CD4-positive, alpha-beta memory T cell (primary cell): ENCODE measurements at regions not wholly inside any gene's neighbourhood (a gene's known extent, or its start where the extent isn't known, plus 50 kb on each side); places are given as distances from the start of the nearest gene placed in this dataset.

Experiments used
- CTCF ChIA-PET: fragments of 350-600 bp; sonication (Branson Sonifier 250); formaldehyde crosslinking; loops from one replicate; lab custom pipeline; 2021; ENCODE audit warnings: inconsistent platforms; ENCODE audit not compliant: partially characterized antibody; lab: Charles Lee
- POLR2A ChIA-PET: fragments of 350-600 bp; sonication (Branson Sonifier 250); formaldehyde crosslinking; loops from one replicate; lab custom pipeline; 2021; ENCODE audit not compliant: partially characterized antibody; lab: Charles Lee
- DNase-seq, 5 donors: peaks; one replicate each; pipeline versions ENCODE4 v3.0.0 to v3.0.0-alpha.2; 2020 to 2022; ENCODE audit warnings: mixed read lengths in 1 of 5
- H3K27ac ChIP-seq: one replicate; pipeline ENCODE4 v1.7.0; 2013; ENCODE audit warnings: low read depth, low read length
- H3K27me3 ChIP-seq: 2 replicates; pipeline ENCODE4 v1.7.0; 2013; ENCODE audit warnings: mild to moderate bottlenecking, low read length, moderate library complexity; ENCODE audit not compliant: insufficient read depth
- H3K36me3 ChIP-seq: 2 replicates; pipeline ENCODE4 v1.7.0; 2013; ENCODE audit warnings: mild to moderate bottlenecking, low read length, moderate library complexity; ENCODE audit not compliant: insufficient read depth
- H3K4me1 ChIP-seq: 2 replicates; pipeline ENCODE4 v1.7.0; 2013; ENCODE audit warnings: mild to moderate bottlenecking, low read length, moderate library complexity; ENCODE audit not compliant: insufficient read depth
- H3K4me3 ChIP-seq, 2 donors: one replicate each; pipeline ENCODE4 v1.7.0; 2013; ENCODE audit warnings: low read length in 2 of 2, mild to moderate bottlenecking in 1 of 2
- H3K9me3 ChIP-seq, 2 donors: one replicate each; pipeline ENCODE4 v1.7.0; 2013; ENCODE audit warnings: low read length in 2 of 2, control low read depth in 1 of 2; ENCODE audit not compliant: control insufficient read depth in 1 of 2
- H3K27ac Mint-ChIP-seq, 7 donors: one replicate each; pipeline ENCODE4 v1.8.0; 2020 to 2021; ENCODE audit warnings: mixed read lengths in 7 of 7, mild to moderate bottlenecking in 6 of 7, inconsistent platforms in 3 of 7, moderate library complexity in 3 of 7
- H3K27me3 Mint-ChIP-seq, 2 donors: one replicate each; pipeline ENCODE4 v1.8.0; 2020 to 2021; ENCODE audit warnings: mixed read lengths in 2 of 2
- H3K36me3 Mint-ChIP-seq, 2 donors: one replicate each; pipeline ENCODE4 v1.8.0; 2020 to 2021; ENCODE audit warnings: mixed read lengths in 2 of 2, inconsistent platforms in 1 of 2, mild to moderate bottlenecking in 1 of 2
- H3K4me1 Mint-ChIP-seq, 4 donors: one replicate each; pipeline ENCODE4 v1.8.0; 2020 to 2021; ENCODE audit warnings: mixed read lengths in 4 of 4, mild to moderate bottlenecking in 1 of 4
- H3K4me3 Mint-ChIP-seq, 8 donors: one replicate each; pipeline ENCODE4 v1.8.0; 2020 to 2021; ENCODE audit warnings: mixed read lengths in 8 of 8, mild to moderate bottlenecking in 7 of 8, moderate library complexity in 6 of 8, inconsistent platforms in 3 of 8
- H3K9me3 Mint-ChIP-seq, 8 donors: one replicate each; pipeline ENCODE4 v1.8.0; 2020 to 2021; ENCODE audit warnings: mixed read lengths in 8 of 8, mild to moderate bottlenecking in 5 of 8, inconsistent platforms in 3 of 8, moderate library complexity in 1 of 8
- intact Hi-C: fragments of 100-400 bp; cut with micrococcal nuclease; formaldehyde crosslinking; loops from one replicate; pipeline ENCODE4 v1.15.1; 2023

- Mint-ChIP-seq H3K36me3 (no peaks in the 10 kb centered on the region), H3K27ac (no peak overlapping the region), H3K4me1 (no peaks in the 10 kb centered on the region), H3K27me3 (no peaks in the 10 kb centered on the region), H3K9me3 (peaks cover 2 to 64% (median 48%) of the 10 kb centered on the region in 8 donors), H3K4me3 (no peak overlapping the region)
- ChIA-PET POLR2A (no interaction called here), CTCF (no interaction called here)
- Histone ChIP-seq H3K9me3 (peaks cover 0 to 7% of the 10 kb centered on the region in 2 donors), H3K4me3 (no peak overlapping the region), H3K27me3 (no peaks in the 10 kb centered on the region), H3K27ac (no peak overlapping the region), H3K4me1 (no peaks in the 10 kb centered on the region), H3K36me3 (no peaks in the 10 kb centered on the region)
- intact Hi-C loops = no loop called here
- no peak for DNase-seq
These were observed 609.0 kb downstream of the KCNH5 start for GRCh38 chr14:62436261-62436660.

GRCh38 chr14:62439210-62439609 is 606.0 kb downstream of the KCNH5 start:
- no peak overlapping the region for H3K4me3 Mint-ChIP-seq
- Histone ChIP-seq H3K4me1 (no peaks in the 10 kb centered on the region), H3K36me3 (no peaks in the 10 kb centered on the region), H3K4me3 (no peak overlapping the region), H3K27me3 (no peaks in the 10 kb centered on the region), H3K9me3 (peaks cover 0 to 11% of the 10 kb centered on the region in 2 donors), H3K27ac (no peak overlapping the region)
- no peaks in the 10 kb centered on the region for H3K27me3 Mint-ChIP-seq
- H3K27ac Mint-ChIP-seq = no peak overlapping the region
- POLR2A ChIA-PET = no interaction called here
- intact Hi-C loops = no loop called here
- peaks cover 2 to 45% (median 39%) of the 10 kb centered on the region in 8 donors for H3K9me3 Mint-ChIP-seq
- CTCF ChIA-PET = no interaction called here
- no peaks in the 10 kb centered on the region for H3K4me1 Mint-ChIP-seq
- no peaks in the 10 kb centered on the region for H3K36me3 Mint-ChIP-seq
- no peak for DNase-seq

GRCh38 chr14:62443796-62444195 is 601.5 kb downstream of the KCNH5 start:
- Histone ChIP-seq H3K9me3 (peaks cover 0 to 11% of the 10 kb centered on the region in 2 donors), H3K4me1 (no peaks in the 10 kb centered on the region), H3K36me3 (no peaks in the 10 kb centered on the region), H3K27me3 (no peaks in the 10 kb centered on the region), H3K27ac (no peak overlapping the region), H3K4me3 (no peak overlapping the region)
- DNase-seq = no peak
- H3K4me1 Mint-ChIP-seq = no peaks in the 10 kb centered on the region
- H3K36me3 Mint-ChIP-seq = no peaks in the 10 kb centered on the region
- CTCF ChIA-PET = no interaction called here
- H3K27me3 Mint-ChIP-seq = no peaks in the 10 kb centered on the region
- no peak overlapping the region for H3K4me3 Mint-ChIP-seq
- no peak overlapping the region for H3K27ac Mint-ChIP-seq
- intact Hi-C loops = no loop called here
- POLR2A ChIA-PET = no interaction called here
- peaks cover 3 to 33% (median 22%) of the 10 kb centered on the region in 8 donors for H3K9me3 Mint-ChIP-seq

- Mint-ChIP-seq H3K9me3 (peaks cover 3 to 24% (median 10%) of the 10 kb centered on the region in 8 donors), H3K27me3 (no peaks in the 10 kb centered on the region), H3K4me1 (no peaks in the 10 kb centered on the region), H3K27ac (no peak overlapping the region), H3K4me3 (no peak overlapping the region), H3K36me3 (no peaks in the 10 kb centered on the region)
- H3K27ac ChIP-seq = no peak overlapping the region
- H3K36me3 ChIP-seq = no peaks in the 10 kb centered on the region
- H3K4me1 ChIP-seq = no peaks in the 10 kb centered on the region
- ChIA-PET POLR2A (no interaction called here), CTCF (no interaction called here)
- peaks cover 0 to 14% of the 10 kb centered on the region in 2 donors for H3K9me3 ChIP-seq
- no peak overlapping the region for H3K4me3 ChIP-seq
- no peaks in the 10 kb centered on the region for H3K27me3 ChIP-seq
- no peak for DNase-seq
- intact Hi-C loops = no loop called here
These were observed 599.7 kb downstream of the KCNH5 start for GRCh38 chr14:62445570-62445969.

- no peak for DNase-seq
- CTCF ChIA-PET = no interaction called here
- H3K27me3 ChIP-seq = no peaks in the 10 kb centered on the region
- Mint-ChIP-seq H3K36me3 (no peaks in the 10 kb centered on the region), H3K27ac (no peak overlapping the region), H3K4me1 (no peaks in the 10 kb centered on the region), H3K27me3 (no peaks in the 10 kb centered on the region), H3K4me3 (no peak overlapping the region), H3K9me3 (peaks cover 2 to 11% (median 7%) of the 10 kb centered on the region in 8 donors)
- POLR2A ChIA-PET = no interaction called here
- H3K4me1 ChIP-seq = no peaks in the 10 kb centered on the region
- no peak overlapping the region for H3K27ac ChIP-seq
- no peak overlapping the region for H3K4me3 ChIP-seq
- peaks cover 0 to 3% of the 10 kb centered on the region in 2 donors for H3K9me3 ChIP-seq
- no peaks in the 10 kb centered on the region for H3K36me3 ChIP-seq
- intact Hi-C loops = no loop called here
These were observed 594.0 kb downstream of the KCNH5 start for GRCh38 chr14:62451221-62451620.

GRCh38 chr14:62453226-62453625 is 592.0 kb downstream of the KCNH5 start:
- Mint-ChIP-seq H3K27me3 (no peaks in the 10 kb centered on the region), H3K36me3 (no peaks in the 10 kb centered on the region), H3K4me3 (no peak overlapping the region), H3K9me3 (peaks cover 0 to 13% (median 5%) of the 10 kb centered on the region in 8 donors), H3K4me1 (no peaks in the 10 kb centered on the region), H3K27ac (no peak overlapping the region)
- no peak overlapping the region for H3K27ac ChIP-seq
- CTCF ChIA-PET = no interaction called here
- no peak overlapping the region for H3K4me3 ChIP-seq
- intact Hi-C loops = no loop called here
- peaks cover 0 to 3% of the 10 kb centered on the region in 2 donors for H3K9me3 ChIP-seq
- no peaks in the 10 kb centered on the region for H3K27me3 ChIP-seq
- H3K36me3 ChIP-seq = no peaks in the 10 kb centered on the region
- POLR2A ChIA-PET = no interaction called here
- no peaks in the 10 kb centered on the region for H3K4me1 ChIP-seq
- no peak for DNase-seq

- no peaks in the 10 kb centered on the region for H3K27me3 ChIP-seq
- no peaks in the 10 kb centered on the region for H3K9me3 ChIP-seq
- Mint-ChIP-seq H3K4me1 (no peaks in the 10 kb centered on the region), H3K27ac (no peak overlapping the region), H3K36me3 (no peaks in the 10 kb centered on the region), H3K27me3 (no peaks in the 10 kb centered on the region), H3K9me3 (peaks cover 0 to 13% (median 4%) of the 10 kb centered on the region in 8 donors), H3K4me3 (no peak overlapping the region)
- no peaks in the 10 kb centered on the region for H3K4me1 ChIP-seq
- H3K27ac ChIP-seq = no peak overlapping the region
- intact Hi-C loops = no loop called here
- no peak overlapping the region for H3K4me3 ChIP-seq
- ChIA-PET POLR2A (no interaction called here), CTCF (no interaction called here)
- no peak for DNase-seq
- no peaks in the 10 kb centered on the region for H3K36me3 ChIP-seq
These were observed 589.8 kb downstream of the KCNH5 start for GRCh38 chr14:62455446-62455845.

- DNase-seq = no peak
- Histone ChIP-seq H3K27me3 (no peaks in the 10 kb centered on the region), H3K27ac (no peak overlapping the region), H3K9me3 (no peaks in the 10 kb centered on the region), H3K4me1 (no peaks in the 10 kb centered on the region), H3K4me3 (no peak overlapping the region), H3K36me3 (no peaks in the 10 kb centered on the region)
- no peak overlapping the region for H3K27ac Mint-ChIP-seq
- H3K4me1 Mint-ChIP-seq = no peaks in the 10 kb centered on the region
- POLR2A ChIA-PET = no interaction called here
- CTCF ChIA-PET = no interaction called here
- H3K36me3 Mint-ChIP-seq = no peaks in the 10 kb centered on the region
- intact Hi-C loops = no loop called here
- H3K4me3 Mint-ChIP-seq = no peak overlapping the region
- H3K9me3 Mint-ChIP-seq = peaks cover 0 to 6% (median under 1%) of the 10 kb centered on the region in 8 donors
- H3K27me3 Mint-ChIP-seq = no peaks in the 10 kb centered on the region
These were observed 582.3 kb downstream of the KCNH5 start for GRCh38 chr14:62462988-62463387.
